Suprapubic skin (tissue), 4 donors: ENCODE measurements at regions not wholly inside any gene's neighbourhood (a gene's known extent, or its start where the extent isn't known, plus 50 kb on each side); places are given as distances from the start of the nearest gene placed in this dataset.

Experiments
- DNase-seq, 2 donors: peaks; one replicate each; pipeline ENCODE4 v3.0.0-alpha.2; 2019; ENCODE audit warnings: low spot score in 2 of 2
- H3K27ac ChIP-seq: fragments of 200-600 bp; sonication (generic); one replicate; pipeline ENCODE4 v1.5.1; 2019
- H3K27me3 ChIP-seq: fragments of 200-600 bp; sonication (generic); one replicate; pipeline ENCODE4 v1.5.1; 2019
- H3K36me3 ChIP-seq: fragments of 200-600 bp; sonication (generic); one replicate; pipeline ENCODE4 v1.5.1; 2019
- H3K4me1 ChIP-seq: fragments of 200-600 bp; sonication (generic); one replicate; pipeline ENCODE4 v1.5.1; 2019
- H3K4me3 ChIP-seq: fragments of 200-600 bp; sonication (generic); one replicate; pipeline ENCODE4 v1.5.1; 2019; ENCODE audit warnings: mild to moderate bottlenecking
- H3K9me3 ChIP-seq: fragments of 200-600 bp; sonication (generic); one replicate; pipeline ENCODE4 v1.5.1; 2019
- EP300 ChIP-seq: sonication (generic); formaldehyde crosslinking; IDR thresholded peaks from one replicate; pipeline ENCODE4 v1.6.1; 2017; ENCODE audit warnings: antibody characterized with exemption
- POLR2A ChIP-seq, 2 donors: fragments of 450-650 bp; IDR thresholded peaks; one replicate each; pipeline ENCODE4 v1.6.1; 2017; ENCODE audit warnings: antibody characterized with exemption in 2 of 2, mild to moderate bottlenecking in 2 of 2, moderate library complexity in 2 of 2
- POLR2AphosphoS5 ChIP-seq, 3 donors: sonication (generic); formaldehyde crosslinking; IDR thresholded peaks; one replicate each; pipeline ENCODE4 v1.6.1; 2017; ENCODE audit warnings: antibody characterized with exemption in 3 of 3
- WGBS: methylation state at CpG from one replicate; pipeline ENCODE4 v1.1.5; 2018; 5-methylcytosine and 5-hydroxymethylcytosine counted together
- TF ChIP-seq, protein P1 (sequence below), 2 donors: fragments of 200-600 bp in 1 of 2; fragments of 450-650 bp in 1 of 2; sonication (generic) in 1 of 2; IDR thresholded peaks; one replicate each; pipeline ENCODE4 v1.5.1; 2016 to 2019; ENCODE audit warnings: antibody characterized with exemption in 2 of 2, mild to moderate bottlenecking in 1 of 2, moderate library complexity in 1 of 2

DNA sequence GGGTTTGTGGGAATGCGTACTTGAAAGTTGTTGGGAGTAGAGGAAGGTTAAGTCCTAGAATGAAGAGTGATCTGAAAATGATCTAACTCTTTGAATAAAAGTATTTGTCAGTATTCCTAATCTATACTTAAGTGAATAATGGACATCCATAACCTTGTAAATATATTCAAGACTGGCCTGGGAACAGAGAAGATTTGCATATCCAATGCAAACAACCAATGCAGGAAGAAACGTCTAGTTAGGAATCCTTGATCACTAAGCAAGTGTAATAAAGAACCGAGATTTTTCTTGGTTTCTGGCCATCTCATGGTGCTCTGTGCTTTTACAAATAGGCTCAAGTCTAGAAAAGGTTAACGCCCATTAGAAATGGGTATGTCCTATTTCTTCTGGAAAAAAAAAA lies 157.1 kb downstream of the RAB11FIP2 start:
- H3K9me3 ChIP-seq, result no peaks in the 10 kb centered on the region
- no peak for TF ChIP-seq POLR2A (IDR thresholded peaks at IDR 0.05)
- no peak for TF ChIP-seq POLR2AphosphoS5 (IDR thresholded peaks at IDR 0.05)
- no peak for TF ChIP-seq EP300
- TF ChIP-seq, protein P1, sequence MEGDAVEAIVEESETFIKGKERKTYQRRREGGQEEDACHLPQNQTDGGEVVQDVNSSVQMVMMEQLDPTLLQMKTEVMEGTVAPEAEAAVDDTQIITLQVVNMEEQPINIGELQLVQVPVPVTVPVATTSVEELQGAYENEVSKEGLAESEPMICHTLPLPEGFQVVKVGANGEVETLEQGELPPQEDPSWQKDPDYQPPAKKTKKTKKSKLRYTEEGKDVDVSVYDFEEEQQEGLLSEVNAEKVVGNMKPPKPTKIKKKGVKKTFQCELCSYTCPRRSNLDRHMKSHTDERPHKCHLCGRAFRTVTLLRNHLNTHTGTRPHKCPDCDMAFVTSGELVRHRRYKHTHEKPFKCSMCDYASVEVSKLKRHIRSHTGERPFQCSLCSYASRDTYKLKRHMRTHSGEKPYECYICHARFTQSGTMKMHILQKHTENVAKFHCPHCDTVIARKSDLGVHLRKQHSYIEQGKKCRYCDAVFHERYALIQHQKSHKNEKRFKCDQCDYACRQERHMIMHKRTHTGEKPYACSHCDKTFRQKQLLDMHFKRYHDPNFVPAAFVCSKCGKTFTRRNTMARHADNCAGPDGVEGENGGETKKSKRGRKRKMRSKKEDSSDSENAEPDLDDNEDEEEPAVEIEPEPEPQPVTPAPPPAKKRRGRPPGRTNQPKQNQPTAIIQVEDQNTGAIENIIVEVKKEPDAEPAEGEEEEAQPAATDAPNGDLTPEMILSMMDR (IDR thresholded peaks at IDR 0.05), result no peak
- H3K27ac ChIP-seq, result no peak overlapping the region
- H3K4me1 ChIP-seq, result no peaks in the 10 kb centered on the region
- DNase-seq, result no peak
- no peak overlapping the region for H3K4me3 ChIP-seq
- WGBS, result 84% methylated on average over 4 of the region's 4 CpGs
- H3K36me3 ChIP-seq, result no peaks in the 10 kb centered on the region
- no peaks in the 10 kb centered on the region for H3K27me3 ChIP-seq

DNA sequence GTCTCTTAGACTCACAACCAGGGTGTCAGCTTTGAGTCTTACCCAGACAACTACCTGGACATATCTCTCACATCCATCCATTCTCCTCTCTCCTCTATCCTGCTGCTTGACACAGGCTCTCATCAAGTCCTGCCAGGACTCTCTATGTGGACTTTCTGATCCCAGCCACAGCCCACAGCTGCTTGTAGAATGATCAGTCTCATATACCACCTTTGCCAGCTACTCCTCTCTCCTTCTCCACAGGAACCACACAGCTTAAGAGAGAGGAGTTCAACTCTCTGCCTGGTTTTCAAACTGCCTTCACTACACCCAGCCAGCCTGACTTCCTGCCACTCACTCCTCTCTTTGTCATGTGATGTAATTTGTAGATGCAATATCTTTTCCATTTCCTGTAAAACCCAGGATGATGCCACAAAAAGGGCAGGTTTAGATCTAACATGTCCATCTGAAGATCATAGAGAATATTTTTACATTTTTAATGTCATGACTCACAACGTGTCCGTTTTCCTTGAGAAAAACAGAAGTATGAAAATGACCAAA lies 154.0 kb downstream of the RAB11FIP2 start:
- TF ChIP-seq EP300 (no peak), POLR2A (IDR thresholded peaks at IDR 0.05) (no peak), POLR2AphosphoS5 (IDR thresholded peaks at IDR 0.05) (no peak)
- TF ChIP-seq, protein P1 (IDR thresholded peaks at IDR 0.05), result no peak
- Histone ChIP-seq H3K27me3 (no peaks in the 10 kb centered on the region), H3K9me3 (no peaks in the 10 kb centered on the region), H3K36me3 (no peaks in the 10 kb centered on the region), H3K4me1 (no peaks in the 10 kb centered on the region), H3K4me3 (no peak overlapping the region), H3K27ac (no peak overlapping the region)
- DNase-seq, result no peak
- 41% methylated on average over 2 of the region's 2 CpGs for WGBS

- Histone ChIP-seq H3K27ac (no peak overlapping the region), H3K4me1 (no peaks in the 10 kb centered on the region), H3K4me3 (no peak overlapping the region), H3K36me3 (no peaks in the 10 kb centered on the region), H3K9me3 (no peaks in the 10 kb centered on the region), H3K27me3 (no peaks in the 10 kb centered on the region)
- no peak for DNase-seq
- WGBS, result 69% methylated on average over 3 of the region's 3 CpGs
- TF ChIP-seq POLR2AphosphoS5 (IDR thresholded peaks at IDR 0.05) (no peak), POLR2A (IDR thresholded peaks at IDR 0.05) (no peak), EP300 (no peak)
- TF ChIP-seq, protein P1 (IDR thresholded peaks at IDR 0.05), result no peak
Measured at GRCh38 chr10:117894339-117894738, 152.4 kb downstream of the RAB11FIP2 start.

- TF ChIP-seq, protein P1 (IDR thresholded peaks at IDR 0.05), result no peak
- TF ChIP-seq EP300 (no peak), POLR2A (IDR thresholded peaks at IDR 0.05) (no peak), POLR2AphosphoS5 (IDR thresholded peaks at IDR 0.05) (no peak)
- H3K36me3 ChIP-seq, result no peaks in the 10 kb centered on the region
- H3K27me3 ChIP-seq, result no peaks in the 10 kb centered on the region
- no peaks in the 10 kb centered on the region for H3K4me1 ChIP-seq
- H3K9me3 ChIP-seq, result no peaks in the 10 kb centered on the region
- H3K4me3 ChIP-seq, result no peak overlapping the region
- DNase-seq, result no peak
- H3K27ac ChIP-seq, result no peak overlapping the region
- WGBS, result 82% methylated on average over 3 of the region's 3 CpGs
Measured at GRCh38 chr10:117896517-117896916, 150.2 kb downstream of the RAB11FIP2 start.

DNA sequence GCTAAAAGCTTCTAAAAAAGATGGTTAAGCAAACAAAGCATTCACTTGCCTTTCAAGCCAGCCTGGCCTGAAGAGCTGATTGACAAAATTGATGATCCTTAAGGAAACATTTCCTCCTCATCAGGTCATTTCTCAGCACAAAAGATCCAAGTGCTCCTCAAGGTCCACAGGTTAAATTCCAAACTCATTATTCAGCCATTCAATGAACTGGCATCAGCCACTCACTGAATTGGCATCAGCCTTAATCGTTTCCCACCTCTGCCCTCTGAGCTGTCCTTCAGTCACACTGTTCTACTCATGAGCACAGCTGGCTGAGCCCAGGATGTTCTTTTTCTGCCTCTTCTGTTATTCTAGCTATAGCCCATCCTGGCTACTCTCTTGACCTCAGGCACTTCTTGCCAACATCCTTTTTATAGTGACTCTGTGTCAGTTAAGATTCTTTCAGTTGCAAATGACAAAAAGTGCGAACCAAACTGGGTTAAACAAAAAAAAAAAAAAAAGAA lies 147.5 kb downstream of the RAB11FIP2 start:
- Histone ChIP-seq H3K36me3 (no peaks in the 10 kb centered on the region), H3K4me1 (no peaks in the 10 kb centered on the region), H3K4me3 (no peak overlapping the region), H3K9me3 (no peaks in the 10 kb centered on the region), H3K27ac (no peak overlapping the region), H3K27me3 (peaks cover 4% of the 10 kb centered on the region)
- 68% methylated on average over 2 of the region's 2 CpGs for WGBS
- TF ChIP-seq POLR2AphosphoS5 (IDR thresholded peaks at IDR 0.05) (no peak), POLR2A (IDR thresholded peaks at IDR 0.05) (no peak), EP300 (no peak)
- TF ChIP-seq, protein P1 (IDR thresholded peaks at IDR 0.05), result no peak
- no peak for DNase-seq
